ENCODE measurements at regions not wholly inside any gene's neighbourhood (a gene's known extent, or its start where the extent isn't known, plus 50 kb on each side); places are given as distances from the start of the nearest gene placed in this dataset.

DNA sequence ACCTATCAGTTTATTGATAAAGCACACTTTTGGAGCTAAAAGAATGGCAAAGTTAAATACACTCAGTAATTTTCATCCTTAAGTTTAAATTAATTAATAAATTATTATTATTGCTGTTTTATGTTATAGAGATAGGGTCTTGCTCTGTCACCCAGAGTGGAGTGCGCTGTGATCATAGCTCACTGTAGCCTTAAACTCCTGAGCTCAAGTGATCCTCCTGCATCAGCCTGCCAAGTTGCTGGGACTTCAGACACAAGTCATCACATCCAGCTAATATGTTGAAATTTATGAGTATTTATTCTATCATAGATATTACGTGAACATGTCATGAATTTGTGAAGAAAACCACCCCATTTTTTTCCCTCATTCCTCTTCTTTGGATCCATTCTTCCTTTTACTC lies 64.2 kb downstream of the GJA1 start:
- no peak overlapping the region for H3K27ac ChIP-seq

DNA sequence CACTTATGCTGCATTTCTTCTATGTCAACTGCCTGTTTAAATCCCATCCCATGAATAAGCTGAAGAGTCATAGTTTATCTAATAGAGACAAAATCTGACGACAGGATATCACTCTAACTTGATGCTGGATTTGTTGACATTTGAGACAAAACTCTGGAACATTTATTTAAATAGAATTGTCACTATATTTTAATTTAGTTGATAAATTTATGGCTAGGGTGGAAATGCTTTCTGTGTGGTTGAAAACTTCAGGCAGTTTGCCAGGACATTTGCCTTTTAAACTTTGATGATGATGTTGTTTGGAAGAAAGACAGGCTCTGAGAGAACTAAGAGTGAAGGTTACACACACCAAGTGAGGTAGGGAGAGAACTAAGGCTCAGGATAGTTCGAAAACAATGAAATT lies 68.1 kb downstream of the GJA1 start:
- TF ChIP-seq CTCF (IDR thresholded peaks at IDR 0.05; ENCODE audit: low read depth, low read length): no peak
- Histone ChIP-seq H3K27me3 (no peaks in the 10 kb centered on the region), H3K4me3 (no peak overlapping the region), H3K36me3 (no peaks in the 10 kb centered on the region), H3K9me3 (ENCODE audit: low read depth) (no peaks in the 10 kb centered on the region), H3K27ac (no peak overlapping the region), H3K4me1 (ENCODE audit: low read depth) (peaks cover 8% of the 10 kb centered on the region)
- DNase-seq (ENCODE audit: low read depth in 1 of 2, low spot score in 1 of 2): peak in 1 of 2 donors; percentile 55

More for the DNA sequence above, 64.2 kb downstream of the GJA1 start:
- H3K9me3 ChIP-seq (ENCODE audit: low read depth): no peaks in the 10 kb centered on the region
- TF ChIP-seq CTCF (IDR thresholded peaks at IDR 0.05; ENCODE audit: low read depth, low read length): no peak
- H3K4me1 ChIP-seq (ENCODE audit: low read depth): no peaks in the 10 kb centered on the region
- no peaks in the 10 kb centered on the region for H3K27me3 ChIP-seq
- H3K36me3 ChIP-seq: no peaks in the 10 kb centered on the region
- no peak overlapping the region for H3K4me3 ChIP-seq
- DNase-seq (ENCODE audit: low read depth in 1 of 2, low spot score in 1 of 2): no peak

GRCh38 chr6:121504227-121504626 lies 68.8 kb downstream of the GJA1 start:
- DNase-seq (ENCODE audit: low read depth in 1 of 2, low spot score in 1 of 2): peak in 1 of 2 donors; percentile 79
- TF ChIP-seq CTCF (IDR thresholded peaks at IDR 0.05; ENCODE audit: low read depth, low read length): no peak
- no peak overlapping the region for H3K27ac ChIP-seq

DNA sequence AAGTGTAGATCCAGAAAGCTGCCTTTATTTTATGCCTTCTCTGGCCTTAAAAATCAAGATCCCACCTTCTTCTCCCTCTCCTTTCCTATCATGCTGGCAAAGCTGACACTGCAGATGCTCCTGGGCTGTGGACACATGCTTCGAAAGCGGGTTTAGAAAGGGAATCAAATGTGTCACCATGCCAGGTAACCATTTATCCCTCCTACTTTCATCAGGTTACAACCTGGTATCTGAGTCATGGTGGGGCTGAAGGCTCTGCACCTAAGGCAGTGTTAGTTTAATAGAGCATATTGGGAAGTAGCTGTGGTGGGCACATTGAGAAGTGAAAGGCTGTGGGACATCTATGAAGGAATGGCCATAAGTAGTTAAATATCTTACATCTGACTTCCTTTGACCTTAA lies 69.8 kb downstream of the GJA1 start:
- no peak for TF ChIP-seq CTCF (IDR thresholded peaks at IDR 0.05; ENCODE audit: low read depth, low read length)
- Histone ChIP-seq H3K36me3 (no peaks in the 10 kb centered on the region), H3K4me1 (ENCODE audit: low read depth) (peaks cover 8% of the 10 kb centered on the region), H3K9me3 (ENCODE audit: low read depth) (no peaks in the 10 kb centered on the region), H3K27me3 (no peaks in the 10 kb centered on the region), H3K4me3 (no peak overlapping the region), H3K27ac (no peak overlapping the region)
- DNase-seq (ENCODE audit: low read depth in 1 of 2, low spot score in 1 of 2): no peak

More at GRCh38 chr6:121504227-121504626, 68.8 kb downstream of the GJA1 start:
- H3K27me3 ChIP-seq: no peaks in the 10 kb centered on the region
- H3K9me3 ChIP-seq (ENCODE audit: low read depth): no peaks in the 10 kb centered on the region
- H3K36me3 ChIP-seq: no peaks in the 10 kb centered on the region
- no peak overlapping the region for H3K4me3 ChIP-seq
- H3K4me1 ChIP-seq (ENCODE audit: low read depth): peaks cover 8% of the 10 kb centered on the region

GRCh38 chr6:121506761-121507754 lies 71.6 kb downstream of the GJA1 start:
- peak; percentile 3 to 72 for DNase-seq (ENCODE audit: low read depth in 1 of 2, low spot score in 1 of 2)
- no peaks in the 10 kb centered on the region for H3K36me3 ChIP-seq
- H3K27ac ChIP-seq: no peak overlapping the region
- peaks cover 8% of the 10 kb centered on the region for H3K4me1 ChIP-seq (ENCODE audit: low read depth)
- TF ChIP-seq CTCF (IDR thresholded peaks at IDR 0.05; ENCODE audit: low read depth, low read length): no peak
- H3K4me3 ChIP-seq: no peak overlapping the region
- no peaks in the 10 kb centered on the region for H3K27me3 ChIP-seq
- H3K9me3 ChIP-seq (ENCODE audit: low read depth): no peaks in the 10 kb centered on the region

Data from cardiac muscle cell (in vitro differentiated cells and primary cell).